WI38 (cell line): ENCODE measurements at regions not wholly inside any gene's neighbourhood (a gene's known extent, or its start where the extent isn't known, plus 50 kb on each side); places are given as distances from the start of the nearest gene placed in this dataset.

Experiments used
- H3K4me3 ChIP-seq: 2 replicates; pipeline ENCODE4 v1.5.1; 2011; ENCODE audit warnings: low read depth, mild to moderate bottlenecking, control low read depth, low read length
- TF ChIP-seq, protein P1 (sequence below): IDR thresholded peaks from 2 replicates; pipeline ENCODE4 v1.5.1; 2012; ENCODE audit warnings: low read depth, mild to moderate bottlenecking, control low read depth, low read length

DNA sequence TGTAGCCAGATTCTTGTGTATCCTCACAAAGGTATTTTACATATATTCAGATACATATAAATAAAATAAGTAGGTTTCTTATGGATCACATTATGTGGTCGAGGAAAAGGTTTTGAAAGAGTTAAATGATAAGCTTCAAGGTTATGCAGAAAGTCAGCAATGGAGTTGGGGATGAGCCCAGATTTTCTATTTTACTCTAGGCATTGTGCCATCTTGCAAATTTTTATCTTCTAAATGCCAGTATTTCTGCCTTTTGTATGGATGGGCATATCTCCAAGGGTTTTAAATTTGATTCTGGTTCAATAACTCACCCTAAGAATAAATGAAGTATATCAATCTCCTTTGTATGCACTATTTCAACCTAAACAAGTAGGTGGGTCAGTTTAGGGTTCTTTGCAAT is 410.7 kb downstream of the DMRTA1 start:
- TF ChIP-seq, protein P1, sequence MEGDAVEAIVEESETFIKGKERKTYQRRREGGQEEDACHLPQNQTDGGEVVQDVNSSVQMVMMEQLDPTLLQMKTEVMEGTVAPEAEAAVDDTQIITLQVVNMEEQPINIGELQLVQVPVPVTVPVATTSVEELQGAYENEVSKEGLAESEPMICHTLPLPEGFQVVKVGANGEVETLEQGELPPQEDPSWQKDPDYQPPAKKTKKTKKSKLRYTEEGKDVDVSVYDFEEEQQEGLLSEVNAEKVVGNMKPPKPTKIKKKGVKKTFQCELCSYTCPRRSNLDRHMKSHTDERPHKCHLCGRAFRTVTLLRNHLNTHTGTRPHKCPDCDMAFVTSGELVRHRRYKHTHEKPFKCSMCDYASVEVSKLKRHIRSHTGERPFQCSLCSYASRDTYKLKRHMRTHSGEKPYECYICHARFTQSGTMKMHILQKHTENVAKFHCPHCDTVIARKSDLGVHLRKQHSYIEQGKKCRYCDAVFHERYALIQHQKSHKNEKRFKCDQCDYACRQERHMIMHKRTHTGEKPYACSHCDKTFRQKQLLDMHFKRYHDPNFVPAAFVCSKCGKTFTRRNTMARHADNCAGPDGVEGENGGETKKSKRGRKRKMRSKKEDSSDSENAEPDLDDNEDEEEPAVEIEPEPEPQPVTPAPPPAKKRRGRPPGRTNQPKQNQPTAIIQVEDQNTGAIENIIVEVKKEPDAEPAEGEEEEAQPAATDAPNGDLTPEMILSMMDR: no peak
- H3K4me3 ChIP-seq: no peak overlapping the region

DNA sequence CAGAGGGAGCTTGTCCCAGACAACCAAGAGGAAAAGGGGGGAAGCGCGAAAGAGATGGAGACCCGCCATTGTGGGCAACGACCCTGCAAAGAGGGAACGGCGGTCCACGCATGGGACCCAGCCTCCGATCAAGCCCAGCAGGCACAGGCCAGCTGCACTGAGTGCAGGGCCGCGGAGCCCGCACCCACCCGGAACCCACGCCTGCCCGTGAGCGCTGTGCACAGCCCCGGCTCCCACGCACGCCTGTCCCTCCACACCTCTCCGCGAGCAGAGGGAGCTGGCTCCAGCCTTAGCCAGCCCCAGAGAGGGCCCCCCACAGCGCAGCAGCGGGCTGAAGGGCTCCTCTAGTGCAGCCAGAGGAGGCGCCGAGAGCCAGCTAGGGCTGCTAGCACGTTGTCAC is 416.5 kb downstream of the DMRTA1 start:
- no peak overlapping the region for H3K4me3 ChIP-seq
- TF ChIP-seq, protein P1: no peak

DNA sequence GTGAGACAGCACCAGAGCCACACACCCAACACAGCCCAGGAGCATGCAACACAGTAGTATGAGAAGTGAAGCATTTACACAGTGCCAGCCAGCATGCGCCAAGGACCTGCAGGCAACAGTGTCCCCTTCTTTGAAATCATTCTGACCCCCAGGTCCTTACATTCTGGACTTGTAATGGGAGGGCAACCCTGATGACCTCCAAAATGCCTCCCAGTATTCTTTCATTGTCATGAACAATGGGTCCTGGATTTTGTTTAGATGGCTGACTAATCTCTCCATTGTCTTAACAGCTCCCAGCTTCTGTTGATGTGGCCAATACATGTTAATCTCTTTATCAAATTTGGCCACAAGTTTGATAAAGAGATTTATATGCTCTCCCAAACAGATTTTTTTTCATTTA is 417.1 kb downstream of the DMRTA1 start:
- TF ChIP-seq, protein P1: no peak
- no peak overlapping the region for H3K4me3 ChIP-seq

DNA sequence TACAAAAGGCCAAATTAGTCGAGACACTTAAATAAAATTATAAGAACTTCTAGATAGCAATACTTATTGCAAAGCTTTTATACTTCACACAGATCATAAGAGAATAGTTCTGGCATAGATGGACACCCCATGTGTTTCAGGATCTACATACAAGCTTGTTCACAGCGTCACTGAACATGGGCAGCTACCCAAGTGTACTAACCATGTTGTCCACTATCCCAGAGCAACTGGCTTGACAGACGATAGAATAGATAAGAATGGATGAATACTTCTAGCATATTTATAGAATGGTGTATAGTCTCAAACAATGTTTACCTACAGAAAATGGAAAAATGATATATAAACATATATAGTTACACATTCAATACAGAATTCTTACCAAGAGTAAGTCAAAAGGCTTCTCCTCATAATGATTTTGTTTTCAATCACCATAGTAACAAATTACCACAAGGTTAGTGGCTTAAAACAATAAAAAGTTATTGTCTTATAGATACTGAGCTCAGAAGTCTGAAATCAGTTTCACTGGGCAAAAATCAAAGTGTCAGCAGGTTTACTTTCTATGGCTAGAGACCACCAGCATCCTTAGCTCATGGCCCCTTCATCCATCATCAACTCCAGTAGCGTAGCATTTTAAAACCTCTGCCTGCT is 446.7 kb downstream of the DMRTA1 start:
- H3K4me3 ChIP-seq: no peak overlapping the region
- TF ChIP-seq, protein P1: no peak

DNA sequence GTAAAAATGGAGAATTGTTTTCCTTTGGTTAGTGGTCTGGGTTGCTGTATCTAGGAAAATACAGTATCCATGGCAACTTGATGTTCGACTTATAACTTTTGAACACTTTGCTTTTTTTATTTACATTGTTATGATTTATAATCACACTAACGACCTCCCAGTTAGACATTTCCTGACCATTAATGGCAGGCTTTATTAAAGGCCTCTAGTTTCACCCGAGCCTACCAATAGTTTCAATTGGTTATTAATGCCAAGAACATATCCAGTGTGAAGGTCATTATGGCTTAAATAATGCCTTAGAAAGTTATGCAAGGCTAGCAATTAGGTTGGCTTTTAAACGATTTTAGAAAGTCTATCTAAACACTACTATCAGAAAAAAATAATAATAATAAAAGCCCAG is 452.0 kb downstream of the DMRTA1 start:
- H3K4me3 ChIP-seq: no peak overlapping the region
- TF ChIP-seq, protein P1: no peak

DNA sequence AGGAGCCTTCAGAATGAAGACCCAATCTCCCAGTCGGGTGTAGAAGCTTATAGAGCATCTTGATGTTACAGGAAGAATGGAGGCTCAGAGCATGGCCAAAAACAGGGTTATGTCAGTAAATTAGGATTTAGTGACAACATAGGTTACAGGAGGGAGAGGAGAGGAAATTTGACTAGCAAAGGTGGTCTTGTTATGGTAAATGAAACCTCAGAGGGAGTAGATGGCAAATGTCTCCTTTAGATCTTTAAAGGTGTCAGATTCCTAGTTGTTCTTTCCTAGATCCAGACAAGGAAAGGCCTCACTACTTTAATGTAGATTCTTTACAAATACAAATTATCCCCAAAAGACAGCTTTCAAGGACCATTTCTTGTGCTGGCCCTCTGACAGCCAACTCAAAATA is 465.0 kb downstream of the DMRTA1 start:
- H3K4me3 ChIP-seq: no peak overlapping the region
- TF ChIP-seq, protein P1: no peak

DNA sequence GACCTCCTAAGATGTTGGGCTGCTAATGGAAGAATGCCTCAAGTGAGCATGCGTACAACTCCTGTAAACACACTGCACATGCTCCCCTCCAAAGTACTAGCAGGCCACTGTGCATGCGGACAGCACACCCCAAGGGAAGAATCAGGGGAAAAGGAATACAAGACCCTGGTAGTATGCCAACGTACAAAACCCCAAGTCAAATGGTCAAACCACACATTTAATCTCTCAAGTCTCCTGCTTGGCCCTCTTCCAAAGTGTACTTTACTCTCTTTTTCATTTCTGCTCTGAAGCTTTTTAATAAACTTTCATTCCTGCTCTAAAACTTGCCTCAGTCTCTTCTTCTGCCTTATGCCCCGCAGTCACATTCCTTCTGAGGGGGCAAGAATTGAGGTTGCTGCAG is 466.4 kb downstream of the DMRTA1 start:
- TF ChIP-seq, protein P1: no peak
- no peak overlapping the region for H3K4me3 ChIP-seq
